A549 (cell line): ENCODE measurements at regions not wholly inside any gene's neighbourhood (a gene's known extent, or its start where the extent isn't known, plus 50 kb on each side); places are given as distances from the start of the nearest gene placed in this dataset.

ENCODE experiments used
- EP300 ChIP-seq, 2 experiments: fragments of >200 bp; sonication (Bioruptor Twin); formaldehyde crosslinking; IDR thresholded peaks; 2 replicates in 1 of 2; 3 replicates in 1 of 2; pipeline ENCODE4 v1.6.1; 2016 to 2017
- MAFK ChIP-seq: fragments of 450-650 bp; IDR thresholded peaks from 2 replicates; pipeline ENCODE4 v1.6.1; 2014; ENCODE audit not compliant: partially characterized antibody
- RCOR1 ChIP-seq: fragments of 150-350 bp; IDR thresholded peaks from 2 replicates; pipeline ENCODE4 v1.6.1; 2014; ENCODE audit warnings: antibody characterized with exemption, low read length, low read depth
- REST ChIP-seq: fragments of 200-600 bp; sonication (generic); IDR thresholded peaks from 2 replicates; pipeline ENCODE4 v1.6.1; 2016; ENCODE audit warnings: antibody characterized with exemption, mild to moderate bottlenecking, moderate library complexity
- SMC3 ChIP-seq: fragments of >200 bp; sonication (Bioruptor Twin); formaldehyde crosslinking; IDR thresholded peaks from 3 replicates; pipeline ENCODE4 v1.6.1; 2018; ENCODE audit warnings: inconsistent platforms
- ZNF302 ChIP-seq: fragments of 250-450 bp; sonication (Bioruptor Pico); IDR thresholded peaks from 2 replicates; pipeline ENCODE4 v1.9.0; 2021; ENCODE audit warnings: inconsistent platforms, mild to moderate bottlenecking, moderate library complexity
- TF ChIP-seq, protein P1 (sequence below): fragments of >200 bp; sonication (Bioruptor Twin); formaldehyde crosslinking; IDR thresholded peaks from 3 replicates; pipeline ENCODE4 v1.5.1; 2016
- TF ChIP-seq, protein P2 (sequence below): fragments of 250-450 bp; sonication (Bioruptor Pico); IDR thresholded peaks from 2 replicates; pipeline ENCODE4 v1.5.0; 2021; ENCODE audit warnings: mild to moderate bottlenecking, moderate library complexity, borderline replicate concordance

DNA sequence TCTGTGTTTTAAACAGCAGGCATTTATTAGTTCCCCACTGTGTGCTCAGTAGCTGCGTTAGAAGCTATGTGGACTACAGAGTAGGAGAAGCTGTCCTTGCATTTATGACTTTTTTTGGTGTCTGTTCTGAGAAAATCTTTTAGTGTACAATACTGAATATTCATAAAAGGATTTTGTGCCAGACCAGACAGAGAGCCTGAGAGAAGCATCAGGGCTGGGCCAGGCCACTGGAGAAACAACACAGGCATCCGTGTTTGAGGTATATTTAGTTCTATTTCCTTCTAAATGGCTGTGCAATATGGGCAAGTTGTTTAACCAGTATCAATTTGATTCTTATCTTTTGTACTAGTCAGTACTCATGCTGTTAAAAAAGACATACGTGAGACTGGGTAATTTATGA is 182.8 kb downstream of the SH2D4B start:
- TF ChIP-seq MAFK (no peak), EP300 (IDR thresholded peaks at IDR 0.05) (no peak), RCOR1 (no peak), SMC3 (no peak), REST (no peak), ZNF302 (no peak)
- TF ChIP-seq, protein P1, sequence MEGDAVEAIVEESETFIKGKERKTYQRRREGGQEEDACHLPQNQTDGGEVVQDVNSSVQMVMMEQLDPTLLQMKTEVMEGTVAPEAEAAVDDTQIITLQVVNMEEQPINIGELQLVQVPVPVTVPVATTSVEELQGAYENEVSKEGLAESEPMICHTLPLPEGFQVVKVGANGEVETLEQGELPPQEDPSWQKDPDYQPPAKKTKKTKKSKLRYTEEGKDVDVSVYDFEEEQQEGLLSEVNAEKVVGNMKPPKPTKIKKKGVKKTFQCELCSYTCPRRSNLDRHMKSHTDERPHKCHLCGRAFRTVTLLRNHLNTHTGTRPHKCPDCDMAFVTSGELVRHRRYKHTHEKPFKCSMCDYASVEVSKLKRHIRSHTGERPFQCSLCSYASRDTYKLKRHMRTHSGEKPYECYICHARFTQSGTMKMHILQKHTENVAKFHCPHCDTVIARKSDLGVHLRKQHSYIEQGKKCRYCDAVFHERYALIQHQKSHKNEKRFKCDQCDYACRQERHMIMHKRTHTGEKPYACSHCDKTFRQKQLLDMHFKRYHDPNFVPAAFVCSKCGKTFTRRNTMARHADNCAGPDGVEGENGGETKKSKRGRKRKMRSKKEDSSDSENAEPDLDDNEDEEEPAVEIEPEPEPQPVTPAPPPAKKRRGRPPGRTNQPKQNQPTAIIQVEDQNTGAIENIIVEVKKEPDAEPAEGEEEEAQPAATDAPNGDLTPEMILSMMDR, result no peak
- TF ChIP-seq, protein P2, sequence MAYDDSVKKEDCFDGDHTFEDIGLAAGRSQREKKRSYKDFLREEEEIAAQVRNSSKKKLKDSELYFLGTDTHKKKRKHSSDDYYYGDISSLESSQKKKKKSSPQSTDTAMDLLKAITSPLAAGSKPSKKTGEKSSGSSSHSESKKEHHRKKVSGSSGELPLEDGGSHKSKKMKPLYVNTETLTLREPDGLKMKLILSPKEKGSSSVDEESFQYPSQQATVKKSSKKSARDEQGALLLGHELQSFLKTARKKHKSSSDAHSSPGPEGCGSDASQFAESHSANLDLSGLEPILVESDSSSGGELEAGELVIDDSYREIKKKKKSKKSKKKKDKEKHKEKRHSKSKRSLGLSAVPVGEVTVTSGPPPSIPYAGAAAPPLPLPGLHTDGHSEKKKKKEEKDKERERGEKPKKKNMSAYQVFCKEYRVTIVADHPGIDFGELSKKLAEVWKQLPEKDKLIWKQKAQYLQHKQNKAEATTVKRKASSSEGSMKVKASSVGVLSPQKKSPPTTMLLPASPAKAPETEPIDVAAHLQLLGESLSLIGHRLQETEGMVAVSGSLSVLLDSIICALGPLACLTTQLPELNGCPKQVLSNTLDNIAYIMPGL (CRISPR knock-in tag), result no peak
